HL-60 (cell line): ENCODE measurements at regions not wholly inside any gene's neighbourhood (a gene's known extent, or its start where the extent isn't known, plus 50 kb on each side); places are given as distances from the start of the nearest gene placed in this dataset.

Experiments
- DNase-seq, 2 experiments: peaks; one replicate each; pipeline ENCODE4 v3.0.0-alpha.2; 2010 to 2020; ENCODE audit warnings: low read depth in 1 of 2, low spot score in 1 of 2
- H3K27ac ChIP-seq: fragments of 250-450 bp; sonication (Bioruptor Pico); replicated peaks from 2 replicates; pipeline ENCODE4 v1.5.1; 2020; ENCODE audit warnings: mild to moderate bottlenecking, moderate library complexity
- H3K27me3 ChIP-seq: fragments of 250-450 bp; sonication (Bioruptor Pico); 2 replicates; pipeline ENCODE4 v1.5.1; 2021; ENCODE audit warnings: mild to moderate bottlenecking, moderate library complexity; ENCODE audit not compliant: insufficient read depth, poor library complexity, severe bottlenecking
- H3K4me3 ChIP-seq: replicated peaks from 2 replicates; pipeline ENCODE4 v1.5.1; 2011; ENCODE audit warnings: mild to moderate bottlenecking, control low read depth, low read length; ENCODE audit not compliant: insufficient read depth
- GABPA ChIP-seq: IDR thresholded peaks from 2 replicates; pipeline ENCODE4 v1.6.1; 2012; ENCODE audit warnings: low read depth
- POLR2AphosphoS5 ChIP-seq: IDR thresholded peaks from 2 replicates; pipeline ENCODE4 v1.6.1; 2012; ENCODE audit warnings: low read depth
- REST ChIP-seq: IDR thresholded peaks from 2 replicates; pipeline ENCODE4 v1.6.1; 2012; ENCODE audit warnings: low read depth; ENCODE audit not compliant: insufficient replicate concordance
- SPI1 ChIP-seq: IDR thresholded peaks from 2 replicates; pipeline ENCODE4 v1.6.1; 2012; ENCODE audit warnings: low read depth, mild to moderate bottlenecking, borderline replicate concordance
- TF ChIP-seq, protein P1 (sequence below): IDR thresholded peaks from one replicate; pipeline ENCODE4 v1.5.1; 2011; ENCODE audit warnings: low read length, control low read depth, inconsistent platforms; ENCODE audit not compliant: insufficient read depth

GRCh38 chr7:106463851-106464611 is 179.2 kb upstream of the NAMPT start:
- no peaks in the 10 kb centered on the region for H3K27me3 ChIP-seq
- no peak overlapping the region for H3K4me3 ChIP-seq
- TF ChIP-seq, protein P1, sequence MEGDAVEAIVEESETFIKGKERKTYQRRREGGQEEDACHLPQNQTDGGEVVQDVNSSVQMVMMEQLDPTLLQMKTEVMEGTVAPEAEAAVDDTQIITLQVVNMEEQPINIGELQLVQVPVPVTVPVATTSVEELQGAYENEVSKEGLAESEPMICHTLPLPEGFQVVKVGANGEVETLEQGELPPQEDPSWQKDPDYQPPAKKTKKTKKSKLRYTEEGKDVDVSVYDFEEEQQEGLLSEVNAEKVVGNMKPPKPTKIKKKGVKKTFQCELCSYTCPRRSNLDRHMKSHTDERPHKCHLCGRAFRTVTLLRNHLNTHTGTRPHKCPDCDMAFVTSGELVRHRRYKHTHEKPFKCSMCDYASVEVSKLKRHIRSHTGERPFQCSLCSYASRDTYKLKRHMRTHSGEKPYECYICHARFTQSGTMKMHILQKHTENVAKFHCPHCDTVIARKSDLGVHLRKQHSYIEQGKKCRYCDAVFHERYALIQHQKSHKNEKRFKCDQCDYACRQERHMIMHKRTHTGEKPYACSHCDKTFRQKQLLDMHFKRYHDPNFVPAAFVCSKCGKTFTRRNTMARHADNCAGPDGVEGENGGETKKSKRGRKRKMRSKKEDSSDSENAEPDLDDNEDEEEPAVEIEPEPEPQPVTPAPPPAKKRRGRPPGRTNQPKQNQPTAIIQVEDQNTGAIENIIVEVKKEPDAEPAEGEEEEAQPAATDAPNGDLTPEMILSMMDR, result no peak
- TF ChIP-seq SPI1 (no peak), POLR2AphosphoS5 (no peak), GABPA (no peak), REST (no peak)
- DNase-seq, result no peak
- H3K27ac ChIP-seq, result no peak overlapping the region

DNA sequence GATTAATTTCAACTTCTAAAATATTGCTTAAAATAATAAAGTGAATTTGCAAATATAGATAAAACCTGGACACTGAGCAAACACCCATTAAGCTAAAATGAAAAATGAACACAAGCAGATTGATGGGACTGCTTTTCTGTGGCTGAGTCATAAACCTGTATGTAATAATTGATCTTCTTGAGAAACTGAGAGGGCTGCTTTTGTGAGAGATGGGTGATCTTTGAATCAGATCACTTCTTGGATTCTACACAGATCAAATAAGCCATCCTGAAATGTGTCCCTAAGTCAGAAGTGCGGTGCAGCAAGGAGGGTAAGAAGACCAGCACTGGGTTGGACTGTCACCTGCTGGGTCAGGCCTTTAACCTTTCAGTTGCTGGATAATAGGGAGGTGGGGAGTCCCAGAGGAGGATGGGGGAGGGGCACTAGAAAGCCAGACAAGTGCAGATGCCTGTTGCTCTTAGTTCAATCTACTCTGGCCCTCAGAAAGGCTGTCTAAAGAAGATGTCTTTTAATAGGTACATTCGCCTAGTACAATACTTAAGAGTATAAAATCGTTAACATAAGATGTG is 178.2 kb upstream of the NAMPT start:
- Histone ChIP-seq H3K4me3 (no peak overlapping the region), H3K27me3 (no peaks in the 10 kb centered on the region), H3K27ac (no peak overlapping the region)
- TF ChIP-seq POLR2AphosphoS5 (no peak), SPI1 (no peak), REST (no peak), GABPA (no peak)
- TF ChIP-seq, protein P1, result no peak
- DNase-seq, result no peak

DNA sequence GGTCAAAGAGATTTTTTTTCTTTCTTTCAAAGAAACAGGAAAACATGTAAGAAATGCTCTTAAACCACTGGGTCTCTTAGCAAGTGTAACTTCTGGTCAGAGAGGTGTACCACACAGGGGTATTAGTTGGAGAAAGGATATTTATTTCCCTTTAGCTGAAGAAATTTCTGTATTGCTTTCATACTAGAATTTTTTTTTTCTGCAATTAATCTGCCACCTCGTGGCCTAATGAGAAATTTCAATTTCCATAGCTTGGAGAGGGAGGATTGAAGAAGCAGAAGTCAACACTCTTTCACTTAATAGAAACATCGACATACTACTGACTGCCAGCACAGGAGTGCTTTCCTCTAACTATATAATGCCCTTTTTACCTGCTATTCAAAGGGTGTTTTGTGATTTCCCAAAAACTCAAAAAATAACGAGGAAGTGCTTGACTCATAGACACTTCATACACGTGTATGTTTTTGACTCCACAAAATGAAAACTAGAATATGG is 177.6 kb upstream of the NAMPT start:
- Histone ChIP-seq H3K27ac (no peak overlapping the region), H3K4me3 (no peak overlapping the region), H3K27me3 (no peaks in the 10 kb centered on the region)
- peak; percentile 25 to 50 for DNase-seq
- TF ChIP-seq POLR2AphosphoS5 (no peak), REST (no peak), SPI1 (peak; percentile 54; the same call in 1 of the 2 replicates)
- TF ChIP-seq, protein P1, result peak; percentile 39
